ES-I3 (cell line): ENCODE measurements at regions not wholly inside any gene's neighbourhood (a gene's known extent, or its start where the extent isn't known, plus 50 kb on each side); places are given as distances from the start of the nearest gene placed in this dataset.
"Not testable (repeated sequence)": the region's sequence is repeated elsewhere in the genome, so short reads cannot be mapped to it uniquely, and the experiment has no call there.

Experiments
- H3K36me3 ChIP-seq: 2 replicates; pipeline ENCODE4 v1.6.1; 2013; ENCODE audit warnings: mild to moderate bottlenecking, low read length, control low read depth, moderate library complexity; ENCODE audit not compliant: insufficient read depth
- H3K4me1 ChIP-seq: 2 replicates; pipeline ENCODE4 v1.6.1; 2013; ENCODE audit warnings: mild to moderate bottlenecking, control low read depth, low read length; ENCODE audit not compliant: insufficient read depth
- H3K9ac ChIP-seq: 2 replicates; pipeline ENCODE4 v1.6.1; 2013; ENCODE audit warnings: low read depth, mild to moderate bottlenecking, low read length, moderate library complexity
- H3K9me3 ChIP-seq: 2 replicates; pipeline ENCODE4 v1.6.1; 2013; ENCODE audit warnings: mild to moderate bottlenecking, low read length, moderate library complexity; ENCODE audit not compliant: control insufficient read depth, insufficient read depth

GRCh38 chrX:96445531-96446065 lies 239.0 kb upstream of the DIAPH2 start:
- no peaks in the 10 kb centered on the region for H3K36me3 ChIP-seq
- H3K9me3 ChIP-seq: no peaks in the 10 kb centered on the region
- no peaks in the 10 kb centered on the region for H3K4me1 ChIP-seq
- H3K9ac ChIP-seq: no peak overlapping the region

- H3K9ac ChIP-seq: no peak overlapping the region
- no peaks in the 10 kb centered on the region for H3K4me1 ChIP-seq
- no peaks in the 10 kb centered on the region for H3K36me3 ChIP-seq
- H3K9me3 ChIP-seq: no peaks in the 10 kb centered on the region
Measured at GRCh38 chrX:96446524-96446923, 238.1 kb upstream of the DIAPH2 start.

- Histone ChIP-seq H3K9me3 (no peaks in the 10 kb centered on the region), H3K4me1 (no peaks in the 10 kb centered on the region), H3K36me3 (no peaks in the 10 kb centered on the region), H3K9ac (no peak overlapping the region)
Measured at GRCh38 chrX:96447161-96447560, 237.5 kb upstream of the DIAPH2 start.

- Histone ChIP-seq H3K9me3 (no peaks in the 10 kb centered on the region), H3K9ac (no peak overlapping the region; the same call in 1 of the 2 replicates), H3K4me1 (no peaks in the 10 kb centered on the region), H3K36me3 (no peaks in the 10 kb centered on the region)
Measured at GRCh38 chrX:96449191-96449590, 235.5 kb upstream of the DIAPH2 start.

- no peaks in the 10 kb centered on the region for H3K36me3 ChIP-seq
- H3K9ac ChIP-seq: no peak overlapping the region
- H3K4me1 ChIP-seq: no peaks in the 10 kb centered on the region
- no peaks in the 10 kb centered on the region for H3K9me3 ChIP-seq
Measured at GRCh38 chrX:96449896-96450295, 234.7 kb upstream of the DIAPH2 start.

- Histone ChIP-seq H3K9me3 (no peaks in the 10 kb centered on the region), H3K9ac (no peak overlapping the region), H3K4me1 (no peaks in the 10 kb centered on the region), H3K36me3 (no peaks in the 10 kb centered on the region)
Measured at GRCh38 chrX:96453139-96453538, 231.5 kb upstream of the DIAPH2 start.

GRCh38 chrX:96455078-96455477 lies 229.6 kb upstream of the DIAPH2 start:
- Histone ChIP-seq H3K9ac (no peak overlapping the region), H3K36me3 (no peaks in the 10 kb centered on the region), H3K4me1 (peaks cover 4% of the 10 kb centered on the region), H3K9me3 (no peaks in the 10 kb centered on the region)

- H3K9me3 ChIP-seq: no peaks in the 10 kb centered on the region
- no peaks in the 10 kb centered on the region for H3K36me3 ChIP-seq
- H3K9ac ChIP-seq: no peak overlapping the region
- peaks cover 6% of the 10 kb centered on the region for H3K4me1 ChIP-seq
Measured at GRCh38 chrX:96464880-96465558, 219.6 kb upstream of the DIAPH2 start.

- no peaks in the 10 kb centered on the region for H3K9me3 ChIP-seq
- H3K9ac ChIP-seq: no peak overlapping the region
- no peaks in the 10 kb centered on the region for H3K36me3 ChIP-seq
- no peaks in the 10 kb centered on the region for H3K4me1 ChIP-seq
Measured at GRCh38 chrX:96474029-96474740, 210.5 kb upstream of the DIAPH2 start.

GRCh38 chrX:96474741-96475125 lies 209.9 kb upstream of the DIAPH2 start:
- Histone ChIP-seq H3K9me3 (no peaks in the 10 kb centered on the region), H3K9ac (no peak overlapping the region), H3K4me1 (no peaks in the 10 kb centered on the region)

GRCh38 chrX:96480081-96480480 lies 204.6 kb upstream of the DIAPH2 start:
- peaks cover 14% of the 10 kb centered on the region; the same call in 1 of the 2 replicates for H3K4me1 ChIP-seq
- H3K9me3 ChIP-seq: no peaks in the 10 kb centered on the region
- H3K36me3 ChIP-seq: no peaks in the 10 kb centered on the region
- H3K9ac ChIP-seq: no peak overlapping the region

More at GRCh38 chrX:96474741-96475125, 209.9 kb upstream of the DIAPH2 start:
- no peaks in the 10 kb centered on the region for H3K36me3 ChIP-seq

- no peak overlapping the region for H3K9ac ChIP-seq
- peaks cover 14% of the 10 kb centered on the region; the same call in 1 of the 2 replicates for H3K4me1 ChIP-seq
- H3K9me3 ChIP-seq: no peaks in the 10 kb centered on the region
- no peaks in the 10 kb centered on the region for H3K36me3 ChIP-seq
Measured at GRCh38 chrX:96481831-96482230, 202.8 kb upstream of the DIAPH2 start.

- Histone ChIP-seq H3K9me3 (no peaks in the 10 kb centered on the region), H3K4me1 (peaks cover 14% of the 10 kb centered on the region; the same call in 1 of the 2 replicates), H3K9ac (no peak overlapping the region), H3K36me3 (no peaks in the 10 kb centered on the region)
Measured at GRCh38 chrX:96483647-96484160, 200.9 kb upstream of the DIAPH2 start.

- peaks cover 14% of the 10 kb centered on the region; the same call in 1 of the 2 replicates for H3K4me1 ChIP-seq
- not testable (repeated sequence) for H3K36me3 ChIP-seq, H3K9me3 ChIP-seq, H3K9ac ChIP-seq
Measured at GRCh38 chrX:96486687-96487086, 198.0 kb upstream of the DIAPH2 start.

- Histone ChIP-seq H3K4me1 (no peaks in the 10 kb centered on the region), H3K9me3 (no peaks in the 10 kb centered on the region), H3K9ac (no peak overlapping the region)
Measured at GRCh38 chrX:96502507-96502906, 182.1 kb upstream of the DIAPH2 start.

More at GRCh38 chrX:96502507-96502906, 182.1 kb upstream of the DIAPH2 start:
- H3K36me3 ChIP-seq: no peaks in the 10 kb centered on the region
